Erythroblast (primary cell): ENCODE measurements at regions not wholly inside any gene's neighbourhood (a gene's known extent, or its start where the extent isn't known, plus 50 kb on each side); places are given as distances from the start of the nearest gene placed in this dataset.

ENCODE experiments used
- GATA1 ChIP-seq: IDR thresholded peaks from 2 replicates; pipeline ENCODE4 v1.6.1; 2011; ENCODE audit warnings: low read depth, mild to moderate bottlenecking, control low read depth, low read length, moderate library complexity
- POLR2A ChIP-seq: IDR thresholded peaks from 2 replicates; pipeline ENCODE4 v1.6.1; 2011; ENCODE audit warnings: mild to moderate bottlenecking, low read length

- TF ChIP-seq POLR2A = no peak
- no peak for TF ChIP-seq GATA1
These were observed 368.3 kb downstream of the ZNF521 start for GRCh38 chr18:24983566-24984139.
